Subcutaneous abdominal adipose tissue (tissue), 5 donors: ENCODE measurements at regions not wholly inside any gene's neighbourhood (a gene's known extent, or its start where the extent isn't known, plus 50 kb on each side); places are given as distances from the start of the nearest gene placed in this dataset.
"Not testable (repeated sequence)": the region's sequence is repeated elsewhere in the genome, so short reads cannot be mapped to it uniquely, and the experiment has no call there.

Experiments used
- H3K27ac ChIP-seq: one replicate; pipeline ENCODE4 v1.7.0; 2013; ENCODE audit warnings: low read depth, mild to moderate bottlenecking, inconsistent platforms, low read length, moderate library complexity
- H3K27me3 ChIP-seq, 5 donors: one replicate each; pipeline ENCODE4 v1.7.0; 2013; ENCODE audit warnings: low read length in 5 of 5, inconsistent platforms in 1 of 5; ENCODE audit not compliant: control insufficient read depth in 5 of 5, insufficient read depth in 4 of 5
- H3K36me3 ChIP-seq, 5 donors: one replicate each; pipeline ENCODE4 v1.7.0; 2013; ENCODE audit warnings: low read length in 5 of 5; ENCODE audit not compliant: control insufficient read depth in 5 of 5, insufficient read depth in 5 of 5
- H3K4me1 ChIP-seq, 5 donors: one replicate each; pipeline ENCODE4 v1.7.0; 2013; ENCODE audit warnings: low read length in 5 of 5, mild to moderate bottlenecking in 3 of 5, moderate library complexity in 1 of 5; ENCODE audit not compliant: control insufficient read depth in 5 of 5, insufficient read depth in 5 of 5
- H3K4me3 ChIP-seq, 5 donors: one replicate each; pipeline ENCODE4 v1.7.0; 2013; ENCODE audit warnings: low read length in 5 of 5, low read depth in 1 of 5
- H3K9ac ChIP-seq, 5 donors: one replicate each; pipeline ENCODE4 v1.7.0; 2013; ENCODE audit warnings: low read length in 5 of 5, mild to moderate bottlenecking in 4 of 5, moderate library complexity in 3 of 5
- H3K9me3 ChIP-seq, 5 donors: one replicate each; pipeline ENCODE4 v1.7.0; 2013; ENCODE audit warnings: low read length in 5 of 5; ENCODE audit not compliant: control insufficient read depth in 5 of 5
- donor health status: healthy.
- donor health status: healthy.
- donor health status: healthy.
- donor health status: healthy.
- donor health status: healthy.

DNA sequence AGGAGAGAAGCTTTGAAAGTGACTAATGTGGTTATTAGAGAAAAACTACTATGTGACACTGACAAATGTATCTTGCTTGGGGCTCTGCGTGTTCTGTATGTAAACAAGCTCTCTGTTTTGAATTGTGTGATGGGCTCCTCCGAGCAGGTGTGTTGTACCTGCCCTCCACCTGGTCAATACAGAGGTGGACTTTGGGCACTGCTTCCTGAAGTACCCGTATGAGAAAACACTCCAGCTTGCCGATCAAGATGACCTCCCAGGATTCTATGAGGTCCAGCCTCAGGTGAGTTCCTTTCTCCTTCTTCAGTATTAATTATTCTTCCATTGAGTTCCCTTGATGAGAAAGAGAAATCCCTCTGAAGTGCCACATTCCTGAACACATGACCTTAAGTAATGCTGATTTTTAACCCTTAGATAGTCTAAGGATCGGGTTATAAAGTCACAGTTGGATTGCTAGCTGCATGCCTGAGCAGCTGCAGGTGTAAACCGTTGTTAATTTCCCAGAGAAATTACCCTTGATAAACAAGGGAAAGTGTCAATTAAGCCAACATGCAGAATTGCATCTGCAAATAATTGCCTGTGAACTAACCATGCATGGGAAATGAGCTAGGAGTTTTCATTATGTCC lies 292.0 kb upstream of the NBPF12 start:
- not testable (repeated sequence) for H3K9ac ChIP-seq, H3K27ac ChIP-seq, H3K27me3 ChIP-seq, H3K9me3 ChIP-seq, H3K36me3 ChIP-seq, H3K4me3 ChIP-seq, H3K4me1 ChIP-seq

DNA sequence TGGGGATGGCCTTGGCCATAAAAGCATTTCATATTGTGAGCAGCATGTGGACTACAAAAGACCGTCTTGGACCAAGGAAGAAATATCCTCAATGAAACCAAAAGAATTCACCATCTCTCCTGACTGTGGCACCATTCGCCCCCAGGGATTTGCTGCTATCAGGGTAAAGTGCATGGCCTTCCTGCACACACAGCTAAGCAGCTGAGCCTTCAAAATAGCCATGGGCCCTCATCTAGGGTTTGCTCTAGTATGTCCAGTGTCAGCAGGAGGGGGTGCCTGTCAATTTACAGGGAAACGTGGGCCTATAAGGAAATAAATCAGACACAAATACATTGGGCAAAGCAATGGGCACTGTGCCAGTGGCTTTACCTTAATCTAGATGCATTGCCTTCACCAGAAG lies 296.6 kb upstream of the NBPF12 start:
- not testable (repeated sequence) for H3K27me3 ChIP-seq, H3K4me3 ChIP-seq

GRCh38 chr1:146640671-146641070 lies 297.5 kb upstream of the NBPF12 start:
- not testable (repeated sequence) for H3K4me1 ChIP-seq, H3K36me3 ChIP-seq, H3K27me3 ChIP-seq, H3K27ac ChIP-seq, H3K9me3 ChIP-seq, H3K9ac ChIP-seq, H3K4me3 ChIP-seq

More for the DNA sequence above, 296.6 kb upstream of the NBPF12 start:
- H3K4me1 ChIP-seq, H3K27ac ChIP-seq, H3K9me3 ChIP-seq, H3K36me3 ChIP-seq, H3K9ac ChIP-seq: not testable (repeated sequence)

- H3K4me3 ChIP-seq, H3K9me3 ChIP-seq, H3K36me3 ChIP-seq, H3K4me1 ChIP-seq, H3K9ac ChIP-seq, H3K27me3 ChIP-seq, H3K27ac ChIP-seq: not testable (repeated sequence)
Measured at GRCh38 chr1:146630302-146630701, 307.8 kb upstream of the NBPF12 start.

GRCh38 chr1:146618582-146618981 lies 319.5 kb upstream of the NBPF12 start:
- not testable (repeated sequence) for H3K9ac ChIP-seq, H3K27ac ChIP-seq, H3K36me3 ChIP-seq, H3K27me3 ChIP-seq, H3K4me1 ChIP-seq, H3K9me3 ChIP-seq, H3K4me3 ChIP-seq

GRCh38 chr1:146604681-146605080 lies 333.4 kb upstream of the NBPF12 start:
- H3K9me3 ChIP-seq, H3K9ac ChIP-seq, H3K36me3 ChIP-seq, H3K4me3 ChIP-seq, H3K27me3 ChIP-seq, H3K4me1 ChIP-seq, H3K27ac ChIP-seq: not testable (repeated sequence)

GRCh38 chr1:146600720-146601307 lies 337.3 kb upstream of the NBPF12 start:
- H3K4me1 ChIP-seq, H3K9me3 ChIP-seq, H3K27me3 ChIP-seq, H3K9ac ChIP-seq, H3K36me3 ChIP-seq, H3K27ac ChIP-seq, H3K4me3 ChIP-seq: not testable (repeated sequence)

DNA sequence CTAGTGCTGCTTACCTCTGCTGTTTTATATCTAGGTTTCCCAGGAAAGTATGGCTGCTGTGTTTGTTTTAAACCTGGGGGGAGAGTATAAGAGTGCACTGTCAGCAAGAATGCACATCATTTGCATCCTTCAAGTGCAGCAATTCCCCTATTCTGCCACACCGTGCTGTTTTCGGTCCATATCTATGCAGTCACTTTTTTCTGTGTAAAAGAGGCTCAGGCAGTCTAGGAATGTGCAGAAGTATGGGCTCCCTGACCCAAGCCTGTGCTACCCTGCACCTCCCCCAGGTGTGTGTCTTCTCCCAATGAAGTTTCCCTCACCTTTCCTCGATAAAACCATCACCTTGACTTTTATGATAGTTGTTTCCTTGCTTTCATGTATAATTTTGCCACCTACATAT lies 338.2 kb upstream of the NBPF12 start:
- H3K27ac ChIP-seq, H3K4me1 ChIP-seq, H3K36me3 ChIP-seq, H3K27me3 ChIP-seq, H3K9ac ChIP-seq, H3K4me3 ChIP-seq, H3K9me3 ChIP-seq: not testable (repeated sequence)

- H3K4me3 ChIP-seq, H3K9ac ChIP-seq, H3K27me3 ChIP-seq, H3K4me1 ChIP-seq, H3K27ac ChIP-seq, H3K36me3 ChIP-seq, H3K9me3 ChIP-seq: not testable (repeated sequence)
Measured at GRCh38 chr1:146581229-146581628, 352.4 kb upstream of the NOTCH2NLA start.

GRCh38 chr1:146567541-146567940 lies 338.7 kb upstream of the NOTCH2NLA start:
- not testable (repeated sequence) for H3K36me3 ChIP-seq, H3K9me3 ChIP-seq, H3K4me3 ChIP-seq, H3K27ac ChIP-seq, H3K27me3 ChIP-seq, H3K9ac ChIP-seq, H3K4me1 ChIP-seq

- not testable (repeated sequence) for H3K27ac ChIP-seq, H3K4me3 ChIP-seq, H3K4me1 ChIP-seq, H3K9ac ChIP-seq, H3K9me3 ChIP-seq, H3K36me3 ChIP-seq, H3K27me3 ChIP-seq
Measured at GRCh38 chr1:146558032-146558431, 329.2 kb upstream of the NOTCH2NLA start.
